ENCODE measurements at regions not wholly inside any gene's neighbourhood (a gene's known extent, or its start where the extent isn't known, plus 50 kb on each side); places are given as distances from the start of the nearest gene placed in this dataset.

DNA sequence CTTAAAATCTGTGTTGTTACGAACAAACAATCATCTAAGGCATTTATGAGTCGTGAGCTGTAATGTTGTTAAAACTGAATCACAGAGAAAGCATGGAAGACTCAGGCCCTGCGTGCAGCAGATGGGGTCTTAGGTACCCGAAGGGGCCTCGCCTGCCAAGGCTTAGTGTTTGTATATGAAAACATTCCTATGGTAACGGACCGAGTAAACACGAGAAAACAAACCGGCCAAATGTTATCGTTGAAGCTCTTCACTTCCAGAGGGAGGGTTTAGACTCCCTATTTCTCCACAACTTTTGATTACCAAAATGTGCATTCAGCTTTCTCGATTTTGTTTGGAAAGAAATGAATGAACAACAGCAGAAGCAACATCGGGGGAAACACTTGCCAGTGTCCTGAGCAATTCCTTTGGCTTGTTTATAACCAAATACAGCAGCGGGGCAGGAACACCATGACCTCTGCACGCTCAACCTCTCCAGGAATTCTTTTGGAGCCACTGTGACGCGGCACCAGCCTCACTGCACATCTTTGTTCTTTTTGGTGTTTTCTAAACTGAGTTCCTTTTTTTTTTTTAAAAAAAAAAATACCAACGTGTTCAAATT is 121.6 kb upstream of the KLF6 start:
- no peak overlapping the region for H3K4me3 ChIP-seq (replicated peaks; ENCODE audit: low read depth, low read length)
- TF ChIP-seq, protein P1, sequence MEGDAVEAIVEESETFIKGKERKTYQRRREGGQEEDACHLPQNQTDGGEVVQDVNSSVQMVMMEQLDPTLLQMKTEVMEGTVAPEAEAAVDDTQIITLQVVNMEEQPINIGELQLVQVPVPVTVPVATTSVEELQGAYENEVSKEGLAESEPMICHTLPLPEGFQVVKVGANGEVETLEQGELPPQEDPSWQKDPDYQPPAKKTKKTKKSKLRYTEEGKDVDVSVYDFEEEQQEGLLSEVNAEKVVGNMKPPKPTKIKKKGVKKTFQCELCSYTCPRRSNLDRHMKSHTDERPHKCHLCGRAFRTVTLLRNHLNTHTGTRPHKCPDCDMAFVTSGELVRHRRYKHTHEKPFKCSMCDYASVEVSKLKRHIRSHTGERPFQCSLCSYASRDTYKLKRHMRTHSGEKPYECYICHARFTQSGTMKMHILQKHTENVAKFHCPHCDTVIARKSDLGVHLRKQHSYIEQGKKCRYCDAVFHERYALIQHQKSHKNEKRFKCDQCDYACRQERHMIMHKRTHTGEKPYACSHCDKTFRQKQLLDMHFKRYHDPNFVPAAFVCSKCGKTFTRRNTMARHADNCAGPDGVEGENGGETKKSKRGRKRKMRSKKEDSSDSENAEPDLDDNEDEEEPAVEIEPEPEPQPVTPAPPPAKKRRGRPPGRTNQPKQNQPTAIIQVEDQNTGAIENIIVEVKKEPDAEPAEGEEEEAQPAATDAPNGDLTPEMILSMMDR (IDR thresholded peaks at IDR 0.05; ENCODE audit: low read depth, low read length, missing control alignments) = no peak

DNA sequence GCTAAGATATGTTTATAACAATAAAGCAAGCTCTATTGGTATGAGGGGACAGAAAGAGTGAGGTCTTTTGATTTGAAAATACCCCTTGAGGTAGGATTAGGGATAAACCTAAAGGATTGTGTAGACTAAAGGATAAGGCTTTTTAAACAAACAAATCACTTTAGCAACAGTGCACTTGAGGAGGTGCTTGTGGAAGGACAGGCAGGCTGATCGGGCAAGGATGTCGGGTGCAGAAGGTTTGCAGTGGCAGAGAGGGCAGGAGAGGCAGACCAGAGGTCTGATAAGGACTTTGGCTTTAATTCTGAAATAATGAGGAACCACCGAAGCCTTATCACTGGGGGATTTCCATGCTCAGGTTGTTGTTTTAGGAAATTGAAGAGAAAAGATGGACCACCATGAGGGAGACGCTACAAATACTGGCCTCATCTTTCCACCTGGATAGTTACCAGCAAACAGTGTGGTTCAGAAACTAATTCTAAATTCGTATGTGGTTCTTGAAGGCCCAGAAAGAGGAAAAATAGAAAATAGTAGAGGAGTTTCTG is 119.5 kb upstream of the KLF6 start:
- no peak for DNase-seq (ENCODE audit: extremely low read depth, low read depth)
- TF ChIP-seq, protein P1 (IDR thresholded peaks at IDR 0.05; ENCODE audit: low read depth, low read length, missing control alignments) = no peak
- H3K4me3 ChIP-seq (replicated peaks; ENCODE audit: low read depth, low read length) = no peak overlapping the region

More for the DNA sequence above, 121.6 kb upstream of the KLF6 start:
- no peak for DNase-seq (ENCODE audit: extremely low read depth, low read depth)

GRCh38 chr10:3902809-3903410 is 117.9 kb upstream of the KLF6 start:
- no peak for DNase-seq (ENCODE audit: extremely low read depth, low read depth)
- TF ChIP-seq, protein P1 (IDR thresholded peaks at IDR 0.05; ENCODE audit: low read depth, low read length, missing control alignments) = no peak
- H3K4me3 ChIP-seq (replicated peaks; ENCODE audit: low read depth, low read length) = no peak overlapping the region

- no peak for DNase-seq (ENCODE audit: extremely low read depth, low read depth)
- no peak overlapping the region for H3K4me3 ChIP-seq (replicated peaks; ENCODE audit: low read depth, low read length)
- TF ChIP-seq, protein P1 (IDR thresholded peaks at IDR 0.05; ENCODE audit: low read depth, low read length, missing control alignments) = no peak
Observed at GRCh38 chr10:3902054-3902808, 117.2 kb upstream of the KLF6 start.

DNA sequence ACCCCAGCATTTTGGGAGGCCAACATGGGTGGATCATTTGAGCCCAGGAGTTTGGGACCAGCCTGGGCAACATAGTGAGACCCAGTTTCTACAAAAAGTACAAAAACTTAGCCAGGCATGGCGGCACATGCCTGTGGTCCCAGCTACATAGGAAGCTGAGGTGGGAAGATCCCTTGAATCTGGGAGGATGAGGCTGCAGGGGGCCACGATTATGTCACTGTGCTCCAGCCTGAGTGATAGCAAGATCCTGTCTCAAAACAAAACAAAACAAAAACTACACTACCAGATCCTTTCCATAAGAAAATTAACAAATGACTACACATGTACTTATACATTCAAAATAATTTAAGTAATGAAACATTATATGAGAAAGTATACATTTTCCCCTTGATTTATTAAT is 116.4 kb upstream of the KLF6 start:
- TF ChIP-seq, protein P1 (IDR thresholded peaks at IDR 0.05; ENCODE audit: low read depth, low read length, missing control alignments) = no peak
- no peak for DNase-seq (ENCODE audit: extremely low read depth, low read depth)
- no peak overlapping the region for H3K4me3 ChIP-seq (replicated peaks; ENCODE audit: low read depth, low read length)

DNA sequence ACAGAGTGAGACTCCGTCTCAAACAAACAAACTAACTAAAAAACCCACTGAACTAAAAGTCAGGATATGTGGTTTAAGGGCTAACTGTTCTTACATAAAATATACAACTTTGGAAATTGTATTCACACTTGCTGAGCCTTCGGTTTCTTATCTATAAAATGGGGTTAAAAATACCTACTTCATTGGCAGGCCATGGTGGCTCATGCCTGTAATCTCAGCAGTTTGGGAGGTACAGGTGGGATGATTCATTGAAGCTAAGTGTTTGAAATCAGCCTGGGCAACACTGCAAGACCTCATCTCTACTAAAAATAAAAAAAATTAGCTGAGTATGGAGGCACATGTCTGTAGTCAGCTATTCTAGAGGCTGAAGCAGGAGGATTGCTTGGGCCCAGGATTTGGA is 115.4 kb upstream of the KLF6 start:
- TF ChIP-seq, protein P1 (IDR thresholded peaks at IDR 0.05; ENCODE audit: low read depth, low read length, missing control alignments) = no peak
- no peak overlapping the region for H3K4me3 ChIP-seq (replicated peaks; ENCODE audit: low read depth, low read length)
- DNase-seq (ENCODE audit: extremely low read depth, low read depth) = no peak
